ENCODE measurements at regions not wholly inside any gene's neighbourhood (a gene's known extent, or its start where the extent isn't known, plus 50 kb on each side); places are given as distances from the start of the nearest gene placed in this dataset.
"Not testable (repeated sequence)": the region's sequence is repeated elsewhere in the genome, so short reads cannot be mapped to it uniquely, and the experiment has no call there.

- ChIA-PET CTCF (no interaction called here), POLR2A (no interaction called here)
- no peaks in the 10 kb centered on the region for H3K36me3 Mint-ChIP-seq (ENCODE audit: insufficient read depth, unreplicated experiment)
- no peak overlapping the region for H3K4me3 Mint-ChIP-seq (ENCODE audit: unreplicated experiment)
- H3K27me3 ChIP-seq (replicated peaks; ENCODE audit: control insufficient read depth, insufficient read depth, low read length) = no peaks in the 10 kb centered on the region
- intact Hi-C loops (cut with micrococcal nuclease; ENCODE audit: unreplicated experiment) = no loop called here
- no peaks in the 10 kb centered on the region for H3K36me3 ChIP-seq (ENCODE audit: control insufficient read depth, insufficient read depth, low read length)
- H3K9me3 Mint-ChIP-seq (ENCODE audit: unreplicated experiment) = no peaks in the 10 kb centered on the region
- no peak overlapping the region for H3K4me3 ChIP-seq (ENCODE audit: low read depth, low read length)
- H3K27ac Mint-ChIP-seq (ENCODE audit: unreplicated experiment) = no peak overlapping the region
- H3K9me3 ChIP-seq = peaks cover 6% of the 10 kb centered on the region
- DNase-seq = no peak
- H3K4me1 Mint-ChIP-seq (ENCODE audit: low read depth, unreplicated experiment) = peaks cover 12% of the 10 kb centered on the region
- H3K4me1 ChIP-seq = no peaks in the 10 kb centered on the region
- TF ChIP-seq CTCF (IDR thresholded peaks at IDR 0.05; ENCODE audit: insufficient read depth in 1 of 2, low read depth in 1 of 2, low read length in 1 of 2, severe bottlenecking in 1 of 2, unreplicated experiment in 1 of 2) = no peak
- H3K27me3 Mint-ChIP-seq (ENCODE audit: insufficient read depth, unreplicated experiment) = no peaks in the 10 kb centered on the region
- BruUV-seq (replicated peaks) = no TSS peak
These were observed 581.8 kb downstream of the EPM2A start for GRCh38 chr6:145153495-145153894.

- no peaks in the 10 kb centered on the region for H3K4me1 ChIP-seq
- Mint-ChIP-seq H3K4me3 (ENCODE audit: unreplicated experiment) (no peak overlapping the region), H3K4me1 (ENCODE audit: low read depth, unreplicated experiment) (peaks cover 7% of the 10 kb centered on the region), H3K27ac (ENCODE audit: unreplicated experiment) (no peak overlapping the region), H3K36me3 (ENCODE audit: insufficient read depth, unreplicated experiment) (no peaks in the 10 kb centered on the region), H3K27me3 (ENCODE audit: insufficient read depth, unreplicated experiment) (no peaks in the 10 kb centered on the region), H3K9me3 (ENCODE audit: unreplicated experiment) (no peaks in the 10 kb centered on the region)
- intact Hi-C loops (cut with micrococcal nuclease; ENCODE audit: unreplicated experiment) = no loop called here
- H3K36me3 ChIP-seq (ENCODE audit: control insufficient read depth, insufficient read depth, low read length) = no peaks in the 10 kb centered on the region
- POLR2A ChIA-PET = no interaction called here
- peaks cover 15% of the 10 kb centered on the region for H3K9me3 ChIP-seq
- CTCF ChIA-PET = no interaction called here
- DNase-seq = no peak
- no peaks in the 10 kb centered on the region for H3K27me3 ChIP-seq (replicated peaks; ENCODE audit: control insufficient read depth, insufficient read depth, low read length)
- BruUV-seq (replicated peaks) = no TSS peak
- H3K4me3 ChIP-seq (ENCODE audit: low read depth, low read length) = no peak overlapping the region
- TF ChIP-seq CTCF (IDR thresholded peaks at IDR 0.05; ENCODE audit: insufficient read depth in 1 of 2, low read depth in 1 of 2, low read length in 1 of 2, severe bottlenecking in 1 of 2, unreplicated experiment in 1 of 2) = no peak
These were observed 579.9 kb downstream of the EPM2A start for GRCh38 chr6:145155411-145155810.

- no peak overlapping the region for H3K27ac Mint-ChIP-seq (ENCODE audit: unreplicated experiment)
- POLR2A ChIA-PET = no interaction called here
These were observed 579.2 kb downstream of the EPM2A start for GRCh38 chr6:145155873-145156782.

GRCh38 chr6:145158636-145159035 is 576.7 kb downstream of the EPM2A start:
- POLR2A ChIA-PET; H3K36me3 ChIP-seq (ENCODE audit: control insufficient read depth, insufficient read depth, low read length); H3K9me3 Mint-ChIP-seq (ENCODE audit: unreplicated experiment); BruUV-seq (replicated peaks); H3K36me3 Mint-ChIP-seq (ENCODE audit: insufficient read depth, unreplicated experiment); H3K4me3 ChIP-seq (ENCODE audit: low read depth, low read length); H3K27ac Mint-ChIP-seq (ENCODE audit: unreplicated experiment); H3K4me3 Mint-ChIP-seq (ENCODE audit: unreplicated experiment); H3K27me3 Mint-ChIP-seq (ENCODE audit: insufficient read depth, unreplicated experiment); H3K4me1 ChIP-seq; CTCF ChIA-PET; DNase-seq; H3K27me3 ChIP-seq (replicated peaks; ENCODE audit: control insufficient read depth, insufficient read depth, low read length); H3K4me1 Mint-ChIP-seq (ENCODE audit: low read depth, unreplicated experiment); intact Hi-C loops (cut with micrococcal nuclease; ENCODE audit: unreplicated experiment): not testable (repeated sequence)
- H3K9me3 ChIP-seq = peaks cover 15% of the 10 kb centered on the region

More at GRCh38 chr6:145155873-145156782, 579.2 kb downstream of the EPM2A start:
- H3K4me3 ChIP-seq (ENCODE audit: low read depth, low read length) = no peak overlapping the region
- no peak for TF ChIP-seq CTCF (IDR thresholded peaks at IDR 0.05; ENCODE audit: insufficient read depth in 1 of 2, low read depth in 1 of 2, low read length in 1 of 2, severe bottlenecking in 1 of 2, unreplicated experiment in 1 of 2)
- H3K4me1 ChIP-seq = no peaks in the 10 kb centered on the region
- peaks cover 7% of the 10 kb centered on the region for H3K4me1 Mint-ChIP-seq (ENCODE audit: low read depth, unreplicated experiment)
- no peaks in the 10 kb centered on the region for H3K36me3 Mint-ChIP-seq (ENCODE audit: insufficient read depth, unreplicated experiment)
- intact Hi-C loops (cut with micrococcal nuclease; ENCODE audit: unreplicated experiment) = no loop called here
- H3K4me3 Mint-ChIP-seq (ENCODE audit: unreplicated experiment) = no peak overlapping the region
- H3K9me3 Mint-ChIP-seq (ENCODE audit: unreplicated experiment) = no peaks in the 10 kb centered on the region
- CTCF ChIA-PET = no interaction called here
- peaks cover 15% of the 10 kb centered on the region for H3K9me3 ChIP-seq
- H3K27me3 ChIP-seq (replicated peaks; ENCODE audit: control insufficient read depth, insufficient read depth, low read length) = no peaks in the 10 kb centered on the region
- no peaks in the 10 kb centered on the region for H3K36me3 ChIP-seq (ENCODE audit: control insufficient read depth, insufficient read depth, low read length)
- H3K27me3 Mint-ChIP-seq (ENCODE audit: insufficient read depth, unreplicated experiment) = no peaks in the 10 kb centered on the region
- no TSS peak for BruUV-seq (replicated peaks)
- no peak for DNase-seq
